GM12875 (cell line): ENCODE measurements at regions not wholly inside any gene's neighbourhood (a gene's known extent, or its start where the extent isn't known, plus 50 kb on each side); places are given as distances from the start of the nearest gene placed in this dataset.
"Not testable (repeated sequence)": the region's sequence is repeated elsewhere in the genome, so short reads cannot be mapped to it uniquely, and the experiment has no call there.

ENCODE experiments used
- H3K4me3 ChIP-seq: one replicate; pipeline ENCODE4 v1.5.1; 2011; ENCODE audit warnings: low read depth, low read length, control low read depth
- TF ChIP-seq, protein P1 (sequence below): IDR thresholded peaks from 2 replicates; pipeline ENCODE4 v1.5.1; 2011; ENCODE audit warnings: low read depth, mild to moderate bottlenecking, control low read depth, inconsistent platforms, low read length, moderate library complexity, borderline replicate concordance; ENCODE audit not compliant: insufficient read depth

DNA sequence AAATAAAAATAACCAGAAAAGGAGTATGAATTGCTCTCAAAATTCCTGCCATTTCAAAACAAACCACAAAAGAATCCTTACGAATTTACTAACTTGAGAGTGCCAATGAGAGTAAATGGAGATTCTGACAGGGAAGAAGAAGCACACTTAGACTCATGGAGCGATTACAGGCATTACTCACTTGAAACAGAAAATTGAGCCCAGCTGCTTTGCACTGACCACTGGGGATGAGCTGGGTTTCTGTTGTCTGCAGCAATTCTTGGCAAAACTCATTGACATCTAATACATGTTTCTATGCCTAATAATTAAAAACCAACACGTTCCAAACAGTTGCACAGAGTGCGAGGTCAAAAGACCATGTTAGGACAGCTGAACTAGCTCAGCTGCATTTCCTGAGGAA, 731.6 kb downstream of the DNAH5 start:
- no peak overlapping the region for H3K4me3 ChIP-seq
- TF ChIP-seq, protein P1, sequence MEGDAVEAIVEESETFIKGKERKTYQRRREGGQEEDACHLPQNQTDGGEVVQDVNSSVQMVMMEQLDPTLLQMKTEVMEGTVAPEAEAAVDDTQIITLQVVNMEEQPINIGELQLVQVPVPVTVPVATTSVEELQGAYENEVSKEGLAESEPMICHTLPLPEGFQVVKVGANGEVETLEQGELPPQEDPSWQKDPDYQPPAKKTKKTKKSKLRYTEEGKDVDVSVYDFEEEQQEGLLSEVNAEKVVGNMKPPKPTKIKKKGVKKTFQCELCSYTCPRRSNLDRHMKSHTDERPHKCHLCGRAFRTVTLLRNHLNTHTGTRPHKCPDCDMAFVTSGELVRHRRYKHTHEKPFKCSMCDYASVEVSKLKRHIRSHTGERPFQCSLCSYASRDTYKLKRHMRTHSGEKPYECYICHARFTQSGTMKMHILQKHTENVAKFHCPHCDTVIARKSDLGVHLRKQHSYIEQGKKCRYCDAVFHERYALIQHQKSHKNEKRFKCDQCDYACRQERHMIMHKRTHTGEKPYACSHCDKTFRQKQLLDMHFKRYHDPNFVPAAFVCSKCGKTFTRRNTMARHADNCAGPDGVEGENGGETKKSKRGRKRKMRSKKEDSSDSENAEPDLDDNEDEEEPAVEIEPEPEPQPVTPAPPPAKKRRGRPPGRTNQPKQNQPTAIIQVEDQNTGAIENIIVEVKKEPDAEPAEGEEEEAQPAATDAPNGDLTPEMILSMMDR, result no peak

DNA sequence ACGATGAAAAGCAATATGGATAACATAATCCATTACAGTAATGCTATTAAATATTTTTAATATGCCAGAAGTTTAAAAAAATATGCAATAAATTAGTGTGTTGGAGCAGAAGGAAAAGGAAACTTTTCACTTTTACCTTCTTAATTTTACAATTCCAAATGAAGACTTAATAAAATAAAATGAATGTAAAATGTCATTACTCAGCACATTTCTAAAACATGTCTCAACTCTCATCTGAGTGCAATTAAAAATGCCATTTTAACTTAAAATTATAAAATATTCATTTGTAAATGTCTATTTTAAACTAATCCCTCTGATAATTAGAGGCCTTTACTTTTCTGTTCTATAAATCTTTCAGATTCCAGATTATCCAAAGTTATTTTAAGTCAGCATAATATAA, 733.4 kb downstream of the DNAH5 start:
- no peak overlapping the region for H3K4me3 ChIP-seq
- TF ChIP-seq, protein P1, result no peak

DNA sequence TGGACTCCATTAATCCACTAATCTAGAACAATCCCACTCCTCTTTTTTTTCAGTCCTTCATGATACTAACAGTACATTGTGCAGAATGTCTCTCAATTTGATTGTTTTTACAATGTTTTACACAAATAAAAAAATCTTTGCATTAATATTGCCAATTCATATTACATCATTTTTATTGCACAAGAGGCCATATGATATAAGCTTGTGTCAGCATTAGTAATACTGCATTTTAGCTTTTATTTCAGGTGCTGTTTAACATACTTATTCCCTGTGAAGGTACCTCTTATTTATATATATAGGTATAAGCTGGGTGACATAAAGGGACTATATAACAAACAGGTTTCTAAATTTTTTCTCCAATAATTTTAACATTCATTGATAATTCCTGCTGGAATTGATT, 737.4 kb downstream of the DNAH5 start:
- no peak overlapping the region for H3K4me3 ChIP-seq
- TF ChIP-seq, protein P1, result no peak

DNA sequence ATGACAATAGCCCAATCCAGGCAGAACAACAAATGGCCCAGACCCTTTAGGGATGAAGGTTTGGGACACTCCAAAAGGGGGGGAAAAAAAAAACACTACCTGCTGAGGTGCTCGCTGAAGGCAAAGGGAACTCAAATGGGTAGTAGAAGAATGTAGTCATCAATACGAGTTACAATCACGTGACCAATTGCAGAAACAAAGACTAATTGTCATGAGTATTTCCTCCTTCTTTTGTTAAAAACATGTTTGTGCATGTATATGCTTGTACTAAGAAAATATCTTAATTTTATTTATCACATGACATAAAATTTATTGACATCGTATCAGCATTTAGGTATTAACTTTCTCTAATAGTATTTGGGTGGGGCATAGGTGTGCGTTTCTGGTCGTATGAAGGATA, 743.5 kb downstream of the DNAH5 start:
- TF ChIP-seq, protein P1, result no peak
- no peak overlapping the region for H3K4me3 ChIP-seq

DNA sequence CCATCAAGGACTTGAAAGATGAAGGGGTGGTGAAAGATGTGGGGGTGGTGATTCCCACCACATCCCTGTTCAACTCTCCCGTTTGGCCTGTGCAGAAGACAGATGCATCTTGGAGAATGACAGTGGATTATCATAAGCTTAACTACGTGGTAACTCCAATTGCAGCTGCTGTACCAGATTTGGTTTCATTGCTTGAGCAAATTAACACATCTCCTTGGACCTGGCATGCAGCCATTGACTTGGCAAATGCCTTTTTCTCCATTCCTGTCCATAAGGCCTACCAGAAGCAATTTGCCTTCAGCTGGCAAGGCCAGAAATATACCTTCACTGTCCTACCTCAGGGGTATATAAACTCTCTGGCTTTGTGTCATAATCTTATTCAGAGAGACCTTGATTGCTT, 746.3 kb downstream of the DNAH5 start:
- H3K4me3 ChIP-seq, result not testable (repeated sequence)

DNA sequence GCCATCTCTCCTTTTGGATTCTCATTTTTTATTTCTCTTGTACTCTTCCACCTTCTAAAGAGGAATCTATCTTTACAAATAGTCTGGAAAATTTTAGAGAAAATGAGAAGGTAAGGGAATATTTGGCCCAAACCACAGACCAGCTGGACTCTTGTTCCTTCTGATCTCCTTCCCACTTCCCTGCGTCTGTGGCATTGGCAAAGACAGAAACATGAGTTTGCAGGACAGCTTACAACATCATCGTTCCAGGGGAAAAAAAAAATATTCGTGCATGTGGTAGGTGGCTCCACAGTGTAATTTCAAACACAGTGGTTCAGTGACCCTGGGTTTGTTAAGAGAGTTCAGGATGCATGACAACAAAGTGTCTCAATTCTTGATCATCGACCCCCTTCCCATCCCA, 755.0 kb downstream of the DNAH5 start:
- TF ChIP-seq, protein P1, result no peak
- H3K4me3 ChIP-seq, result no peak overlapping the region

DNA sequence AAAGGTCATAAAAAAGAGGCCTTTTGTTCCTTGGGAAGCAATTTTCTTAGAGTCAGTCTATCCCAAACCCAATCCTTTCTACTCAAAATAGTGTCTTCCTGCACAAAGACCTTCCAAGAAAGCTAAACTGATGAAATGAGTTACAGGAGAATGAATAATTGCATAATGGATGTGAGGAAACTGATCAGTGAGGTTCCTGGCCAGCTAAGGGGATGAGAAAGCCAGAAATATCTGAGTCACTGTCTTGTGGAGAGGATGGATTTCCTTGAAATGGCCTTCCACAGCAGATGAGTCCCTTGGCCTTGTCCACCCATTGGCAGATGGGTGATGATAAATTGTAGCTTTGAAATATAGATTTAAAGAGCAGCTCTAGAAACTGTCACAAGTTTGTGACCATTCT, 756.1 kb downstream of the DNAH5 start:
- TF ChIP-seq, protein P1, result no peak
- no peak overlapping the region for H3K4me3 ChIP-seq

DNA sequence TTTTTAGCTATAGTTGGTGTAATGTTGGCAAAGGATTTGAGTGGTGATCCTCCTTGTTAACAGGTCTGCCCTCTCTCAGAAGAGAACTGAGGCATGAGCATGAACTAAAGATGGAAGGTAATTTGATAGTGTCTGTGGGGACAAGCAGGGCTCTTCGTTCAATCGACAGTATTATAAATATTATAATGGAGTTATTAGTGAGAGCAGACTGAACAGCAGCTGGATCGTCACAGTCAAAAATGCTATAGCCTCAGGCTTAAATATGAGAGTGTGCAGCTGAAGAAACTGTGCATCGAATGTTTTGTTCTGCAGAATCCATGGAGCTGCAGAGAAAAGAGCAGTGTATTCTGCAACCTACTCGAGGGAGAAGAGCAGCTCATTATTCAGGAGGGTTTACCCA, 757.3 kb downstream of the DNAH5 start:
- TF ChIP-seq, protein P1, result no peak
- H3K4me3 ChIP-seq, result no peak overlapping the region
